K562 (cell line): ENCODE measurements at regions not wholly inside any gene's neighbourhood (a gene's known extent, or its start where the extent isn't known, plus 50 kb on each side); places are given as distances from the start of the nearest gene placed in this dataset.

Experiments used
- CBX8 ChIP-seq: fragments of 200-600 bp; sonication (generic); IDR thresholded peaks from 2 replicates; pipeline ENCODE4 v1.6.1; 2012; ENCODE audit warnings: borderline replicate concordance, mixed run types, low read depth, mild to moderate bottlenecking, moderate library complexity, mixed read lengths, low read length, control low read depth, inconsistent platforms; ENCODE audit not compliant: poor library complexity, severe bottlenecking; ENCODE audit errors: extremely low read depth
- CREM ChIP-seq: IDR thresholded peaks from 2 replicates; pipeline ENCODE4 v1.6.1; 2014; ENCODE audit warnings: antibody characterized with exemption, low read depth
- KLF6 ChIP-seq: fragments of 250-450 bp; sonication (Bioruptor Pico); IDR thresholded peaks from 2 replicates; pipeline ENCODE4 v1.4.0; 2020; ENCODE audit warnings: mild to moderate bottlenecking, moderate library complexity, borderline replicate concordance
- MLLT1 ChIP-seq, 2 experiments: fragments of 450-650 bp; IDR thresholded peaks; 2 replicates each; pipeline ENCODE4 v1.6.1; 2016
- PBX2 ChIP-seq, 2 experiments: IDR thresholded peaks in 1 of 2; conservative IDR thresholded peaks in 1 of 2; 2 replicates each; pipeline ENCODE4 v1.6.1; 2016; ENCODE audit warnings: low read depth in 2 of 2, mild to moderate bottlenecking in 1 of 2, missing compliant biosample characterization in 1 of 2, missing genetic modification characterization in 1 of 2, moderate library complexity in 1 of 2
- RBM22 ChIP-seq: fragments of 200-400 bp; formaldehyde crosslinking; IDR thresholded peaks from 2 replicates; pipeline ENCODE4 v1.6.1; 2018; ENCODE audit warnings: low read length, low read depth; ENCODE audit not compliant: poor library complexity, severe bottlenecking
- RFX1 ChIP-seq: fragments of 450-650 bp; IDR thresholded peaks from 2 replicates; pipeline ENCODE4 v1.6.1; 2016; ENCODE audit warnings: mild to moderate bottlenecking, moderate library complexity
- TFAP4 ChIP-seq: sonication (generic); formaldehyde crosslinking; IDR thresholded peaks from 2 replicates; pipeline ENCODE4 v1.8.0; 2022; ENCODE audit warnings: missing genetic modification reagents, mild to moderate bottlenecking, moderate library complexity, borderline replicate concordance
- USF2 ChIP-seq: sonication (generic); formaldehyde crosslinking; IDR thresholded peaks from 2 replicates; pipeline ENCODE4 v1.5.0; 2020; ENCODE audit warnings: missing genetic modification reagents
- YY1 ChIP-seq, 3 experiments: IDR thresholded peaks; 2 replicates each; pipeline ENCODE4 v1.6.1; 2011; ENCODE audit warnings: low read length in 2 of 3, mild to moderate bottlenecking in 2 of 3, moderate library complexity in 2 of 3, borderline replicate concordance in 1 of 3, control low read depth in 1 of 3, low read depth in 1 of 3; ENCODE audit not compliant: insufficient read depth in 3 of 3, insufficient replicate concordance in 2 of 3, control insufficient read depth in 1 of 3, insufficient read length in 1 of 3; ENCODE audit errors: extremely low read depth in 1 of 3

DNA sequence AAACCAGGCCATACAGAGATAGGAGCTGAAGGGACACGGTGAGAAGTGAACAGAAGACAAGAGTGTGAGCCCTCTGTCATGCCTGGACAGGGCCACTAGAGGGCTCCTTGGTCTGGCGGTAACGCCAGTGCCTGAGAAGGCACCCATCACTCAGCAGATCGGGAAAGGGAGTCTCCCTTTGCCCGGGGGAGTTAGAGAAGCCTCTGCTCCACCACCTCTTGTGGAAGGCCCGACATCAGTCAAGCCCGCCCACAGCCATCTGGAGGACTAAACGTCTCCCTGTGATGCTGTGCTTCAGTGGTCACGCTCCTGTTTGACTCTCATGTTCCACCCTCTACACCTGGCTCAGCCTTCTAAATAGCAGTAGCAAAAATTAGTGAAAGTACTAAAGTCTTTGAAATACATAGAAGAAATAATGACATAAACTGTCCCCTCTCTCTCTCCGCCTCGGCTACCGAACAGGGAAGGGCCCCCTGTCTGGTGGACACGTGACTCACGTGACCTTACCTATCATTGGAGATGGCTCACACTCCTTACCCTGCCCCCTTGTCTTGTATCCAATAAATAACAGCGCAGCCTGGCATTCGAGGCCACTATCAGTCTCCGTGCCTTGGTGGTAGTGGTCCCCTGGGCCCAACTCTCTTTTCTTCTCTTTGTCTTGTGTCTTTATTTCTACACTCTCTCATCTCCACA, 66.7 kb downstream of the RPP21 start (continued):
- TF ChIP-seq PBX2 (CRISPR knock-in tag; IDR thresholded peaks at IDR 0.05; ENCODE audit: low read depth) (peak; percentile 33), PBX2 (tag; conservative IDR thresholded peaks at IDR 0.05; ENCODE audit: low read depth) (peak; percentile 66), CBX8 (no peak), RBM22 (no peak), KLF6 (CRISPR knock-in tag) (no peak), MLLT1 (IDR thresholded peaks at IDR 0.05) (no peak), RFX1 (no peak), YY1 (IDR thresholded peaks at IDR 0.05; ENCODE audit: borderline replicate concordance in 1 of 3, control insufficient read depth in 1 of 3, extremely low read depth in 1 of 3, insufficient read depth in 3 of 3, insufficient read length in 1 of 3, insufficient replicate concordance in 2 of 3, low read depth in 1 of 3, low read length in 2 of 3) (peak in 1 of 3 experiments; percentile 12), CREM (0 out of 2 replicates have a peak, but pooled peaks have one; percentile 29), TFAP4 (CRISPR knock-in tag) (0 out of 2 replicates have a peak, but pooled peaks have one; percentile 26), USF2 (peak; percentile 60)
